CD4-positive, alpha-beta T cell treated with Interleukin-4 for 1 hour (primary cell): ENCODE measurements at regions not wholly inside any gene's neighbourhood (a gene's known extent, or its start where the extent isn't known, plus 50 kb on each side); places are given as distances from the start of the nearest gene placed in this dataset.

ENCODE experiments used
- DNase-seq, 2 donors: peaks; one replicate each; pipeline ENCODE4 v3.0.0-alpha.2; 2020 to 2022

DNA sequence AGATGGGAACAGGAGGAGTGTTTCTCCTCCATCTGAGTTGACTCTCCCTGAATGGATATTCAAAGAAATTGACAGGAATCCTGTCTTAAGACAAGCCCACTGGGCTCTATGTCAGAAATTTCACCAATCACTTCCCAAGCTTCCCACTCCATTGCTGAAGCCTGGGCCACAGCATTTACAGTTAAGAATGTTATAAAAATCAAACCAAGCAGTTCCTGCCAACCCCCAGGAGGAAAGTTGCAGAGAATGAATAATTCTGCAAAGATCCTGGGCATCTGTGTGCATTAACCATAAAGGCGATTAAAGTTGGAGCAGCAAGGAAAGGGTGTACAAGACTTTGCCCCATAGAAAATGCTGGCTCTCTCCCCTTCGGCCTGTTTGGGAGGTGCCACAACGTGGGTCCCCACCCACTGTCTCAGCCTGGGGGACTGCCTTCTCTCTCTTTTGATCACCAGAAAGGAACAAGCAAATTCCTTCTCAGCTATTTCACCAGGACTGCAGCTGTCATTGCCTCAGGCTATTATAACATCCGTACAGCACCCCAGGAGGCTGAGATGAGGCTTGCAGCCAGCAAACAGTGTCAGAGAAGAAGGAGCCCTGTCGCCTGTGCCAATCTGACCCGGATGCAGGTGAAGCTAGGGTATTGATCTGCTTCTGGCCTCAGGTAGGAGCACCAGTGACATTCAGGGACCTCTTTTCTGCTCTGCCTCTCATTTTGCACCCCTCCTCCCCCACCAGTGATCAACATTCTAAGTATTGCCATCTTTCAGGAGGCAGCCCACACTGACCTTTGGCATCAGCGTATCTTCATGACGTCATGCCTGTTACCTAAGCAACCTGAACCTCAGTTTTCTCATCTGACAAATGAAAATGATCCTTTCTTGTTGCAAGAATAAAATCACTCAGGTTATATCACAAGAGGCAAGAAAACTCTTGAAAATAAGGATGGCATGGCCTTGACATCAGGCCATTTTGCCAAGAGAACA is 219.0 kb downstream of the SH3BP4 start:
- DNase-seq = no peak

DNA sequence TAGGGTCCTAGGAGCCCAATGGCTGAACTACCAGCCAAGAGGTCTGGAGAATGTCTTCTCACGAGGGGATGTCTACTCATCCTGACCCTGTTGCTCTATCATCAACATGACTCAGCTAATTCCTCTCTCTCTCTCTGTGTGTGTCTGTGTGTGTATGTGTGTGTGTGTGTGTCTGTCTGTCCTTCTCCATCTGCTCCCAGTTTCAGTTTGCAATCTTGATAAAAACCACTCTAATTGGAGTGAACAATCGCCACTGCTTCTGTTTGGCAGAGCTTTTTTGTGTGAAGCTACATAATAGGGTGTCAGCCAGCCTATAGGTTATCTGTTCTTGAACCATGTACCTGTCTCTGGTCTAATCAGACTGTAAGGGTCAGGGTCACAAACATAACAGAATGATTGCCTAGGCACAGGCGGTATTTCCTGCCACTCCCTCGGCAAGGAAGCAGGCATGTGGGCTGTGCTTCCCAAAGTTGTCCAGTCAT is 219.8 kb downstream of the SH3BP4 start:
- no peak for DNase-seq

DNA sequence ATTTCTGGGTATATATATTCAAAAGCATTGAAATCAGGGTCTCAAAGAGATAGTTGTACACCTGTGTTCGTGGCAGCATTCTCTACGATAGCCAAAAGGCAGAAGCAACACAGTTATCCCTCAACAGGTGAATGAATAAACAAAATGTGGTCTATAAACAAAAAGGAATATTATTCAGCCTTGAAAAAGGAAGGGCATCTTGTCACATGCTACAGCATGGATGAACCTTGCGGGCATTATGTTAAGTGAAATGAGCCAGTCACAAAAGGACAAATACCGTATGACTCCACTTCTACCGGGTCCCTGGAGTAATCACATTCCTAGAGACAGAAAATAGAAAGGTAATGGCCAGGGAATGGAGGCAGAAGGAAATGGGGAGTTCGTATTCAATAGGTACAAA is 228.8 kb downstream of the SH3BP4 start:
- no peak for DNase-seq

DNA sequence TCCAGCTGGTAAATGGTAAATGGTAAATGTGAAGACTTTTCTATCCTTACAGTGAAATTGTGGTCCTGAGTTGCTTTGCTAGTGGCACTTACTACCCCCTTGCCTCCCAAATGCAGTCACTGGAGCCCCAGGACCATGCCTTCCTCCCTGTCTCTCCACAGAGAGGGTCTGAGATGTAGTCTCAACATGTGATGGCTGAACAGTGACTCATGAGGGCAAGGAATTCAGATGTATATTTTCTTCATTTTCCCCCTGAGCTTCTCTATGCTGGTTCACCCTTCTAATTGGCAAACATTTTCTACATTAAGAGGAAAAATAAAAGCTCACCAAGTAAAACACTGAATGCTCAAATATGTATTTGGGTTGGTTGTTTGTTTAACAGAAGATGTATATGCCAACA is 232.0 kb downstream of the SH3BP4 start:
- no peak for DNase-seq

DNA sequence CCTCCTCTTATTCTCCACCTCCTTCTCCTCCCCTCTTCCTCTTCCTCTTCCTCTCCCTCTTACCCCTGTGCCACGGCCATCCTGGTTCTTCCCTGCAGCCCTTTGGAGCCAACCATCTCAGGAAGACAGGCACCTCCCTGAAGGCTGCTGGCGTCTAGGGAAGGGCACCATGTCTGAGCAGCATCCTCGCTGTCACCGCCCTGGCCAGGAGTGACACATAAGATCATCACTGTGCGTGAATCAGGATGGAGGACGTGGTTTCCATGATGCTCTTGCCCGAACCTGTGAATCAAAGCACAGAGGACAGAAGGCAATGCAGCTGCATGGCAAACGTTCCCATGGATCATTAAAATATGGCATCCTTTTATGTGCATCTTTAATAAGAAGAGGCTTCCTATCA is 236.0 kb downstream of the SH3BP4 start:
- DNase-seq = no peak

DNA sequence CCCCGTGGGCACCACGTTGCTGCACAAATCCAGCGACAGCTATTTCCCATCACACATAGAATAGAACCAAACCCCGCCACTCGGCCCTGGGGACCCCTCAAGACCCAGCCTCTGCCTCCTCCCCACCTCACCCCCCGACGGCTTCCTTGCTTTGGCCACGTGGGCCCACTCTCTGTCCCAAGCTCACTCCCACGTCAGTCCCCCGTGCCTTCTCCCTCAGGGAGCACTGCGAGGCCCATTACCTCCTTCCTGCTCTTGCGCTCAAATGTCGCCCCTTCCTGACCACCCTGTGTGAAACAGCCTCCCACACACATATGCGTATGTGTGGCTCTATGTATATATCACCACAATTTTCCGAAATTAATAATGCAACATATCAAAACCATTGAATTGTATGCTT is 239.7 kb downstream of the SH3BP4 start:
- DNase-seq = no peak

DNA sequence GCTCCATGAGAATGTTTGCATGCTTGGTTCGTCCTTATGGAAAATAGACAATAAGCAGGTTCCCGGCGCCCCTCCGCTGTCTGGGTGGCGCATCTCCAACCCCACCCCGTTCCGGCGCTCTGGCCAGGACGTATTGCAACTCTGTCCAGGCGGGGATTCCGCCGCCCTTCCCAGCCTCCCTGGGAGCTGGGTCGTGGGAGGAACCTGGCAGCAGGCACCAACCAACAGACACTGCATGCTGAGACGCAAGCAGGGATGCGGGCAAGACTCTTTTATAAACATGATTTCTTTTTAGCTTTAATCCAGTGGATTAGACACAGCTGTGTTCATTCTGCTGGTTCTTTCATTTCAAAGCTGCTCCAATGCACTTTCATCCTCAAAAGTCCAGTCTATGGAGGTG is 240.2 kb downstream of the SH3BP4 start:
- DNase-seq = no peak

DNA sequence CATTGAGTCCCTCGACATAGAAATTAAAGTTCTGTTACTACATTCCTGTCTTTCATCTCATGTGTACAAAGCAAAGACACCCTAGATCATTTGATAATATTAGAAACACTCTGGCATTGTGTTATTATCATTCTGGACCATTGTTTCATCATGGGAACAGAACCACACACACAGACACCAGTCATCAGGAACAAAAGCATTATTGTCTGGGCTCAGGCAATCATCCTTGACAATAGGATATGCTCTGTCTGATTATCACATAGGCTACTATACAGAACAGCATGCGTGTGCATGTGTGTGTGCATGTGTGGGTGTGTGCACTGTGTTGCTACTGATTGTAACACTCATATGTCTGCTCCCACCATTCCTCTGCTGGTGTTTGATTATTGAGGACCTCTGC is 242.5 kb downstream of the SH3BP4 start:
- no peak for DNase-seq

DNA sequence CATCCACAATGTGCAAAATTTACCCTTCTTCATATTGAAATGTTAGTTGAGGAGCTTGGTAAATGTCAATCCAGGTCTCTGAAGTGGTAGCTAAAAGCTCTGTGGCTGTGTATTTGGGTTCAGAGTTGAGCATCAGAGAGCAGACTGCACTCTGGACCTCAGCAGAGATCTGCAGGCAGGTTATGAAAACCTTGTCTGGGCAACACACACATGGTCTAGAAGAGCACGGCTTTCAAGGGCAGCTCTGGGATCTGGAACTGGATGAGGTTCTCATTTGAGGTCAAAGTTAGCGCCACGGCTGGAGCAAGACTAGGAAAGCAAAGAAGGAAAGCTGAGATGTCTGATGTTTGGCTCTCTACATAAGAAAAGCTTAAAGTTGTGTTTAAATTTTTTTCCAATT is 243.0 kb downstream of the SH3BP4 start:
- no peak for DNase-seq

DNA sequence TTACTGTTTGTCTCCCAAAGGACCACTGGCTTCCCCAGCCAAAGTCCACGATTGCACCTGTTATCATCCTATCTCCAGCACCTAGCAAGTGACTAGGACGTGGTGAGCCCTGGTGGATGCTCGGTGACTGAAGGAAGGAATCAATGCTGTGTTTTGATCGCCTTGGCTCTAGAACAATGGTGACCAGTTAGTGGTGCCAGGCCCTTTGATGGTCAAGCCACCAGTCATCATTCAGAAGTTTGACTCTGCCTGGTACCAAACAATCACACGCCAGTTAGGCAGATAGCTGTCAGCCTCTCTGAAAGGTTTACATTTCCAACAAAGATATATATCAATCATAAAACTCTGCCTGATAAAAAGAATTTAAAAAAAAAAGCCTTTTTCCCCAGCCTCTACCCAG is 244.1 kb downstream of the SH3BP4 start:
- DNase-seq = no peak

DNA sequence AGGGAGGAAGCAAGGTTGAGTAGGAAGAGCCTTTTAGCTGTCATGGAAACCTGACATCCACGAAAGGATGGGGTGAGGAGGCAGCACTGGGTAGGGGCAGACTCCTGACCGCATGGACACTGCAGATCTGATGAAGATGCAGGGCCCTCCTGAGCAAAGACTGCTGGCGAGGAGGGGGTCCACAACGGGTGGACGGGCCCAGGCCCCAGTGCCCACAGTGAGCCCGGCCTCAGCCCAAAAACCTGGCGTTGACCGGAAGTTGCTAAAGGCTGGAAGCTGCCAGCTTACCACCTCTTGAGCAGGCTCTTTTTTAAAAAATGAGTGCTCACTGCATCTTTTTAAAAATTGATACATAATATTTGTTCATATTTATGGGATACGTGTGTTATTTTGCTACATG is 247.3 kb downstream of the SH3BP4 start:
- no peak for DNase-seq

DNA sequence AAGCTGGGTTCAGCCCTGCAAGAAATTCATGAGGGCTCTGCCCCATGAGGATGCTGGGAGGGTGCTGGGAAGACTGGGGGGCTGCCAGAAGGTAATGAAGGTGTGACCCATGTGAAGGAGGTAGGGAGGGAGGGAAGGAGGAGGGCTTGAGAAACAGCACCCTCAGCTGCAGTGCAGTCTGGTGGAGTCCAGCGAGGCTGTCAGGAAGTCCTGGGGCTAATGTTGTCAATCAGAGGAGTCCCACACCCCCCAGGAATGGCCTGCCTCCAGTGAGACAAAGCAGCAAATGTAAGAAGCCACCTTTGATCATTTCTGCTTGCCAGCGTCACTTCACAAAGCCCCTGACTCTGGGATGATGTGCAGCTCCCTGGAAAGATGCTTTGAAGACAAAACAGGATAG is 248.4 kb downstream of the SH3BP4 start:
- no peak for DNase-seq

DNA sequence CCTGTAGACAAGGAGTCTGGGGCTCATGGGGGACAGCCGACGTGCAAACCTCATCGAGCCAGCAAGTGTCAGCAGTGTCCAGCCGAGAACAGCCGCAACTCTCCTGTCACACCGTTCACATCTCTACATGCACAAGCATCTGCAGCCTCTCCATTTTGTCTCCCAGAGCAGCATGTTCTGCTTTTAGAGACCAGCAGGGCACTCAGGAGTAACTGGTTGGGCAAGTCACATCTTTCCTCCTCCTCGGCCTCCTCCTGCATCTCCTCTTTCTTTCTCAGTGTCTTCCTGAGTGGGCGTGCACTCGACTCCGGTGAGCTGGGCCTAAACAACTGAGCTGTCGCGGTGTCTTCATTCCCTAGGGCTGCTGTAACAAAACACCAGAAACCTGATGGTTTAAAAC is 249.9 kb downstream of the SH3BP4 start:
- DNase-seq = no peak

DNA sequence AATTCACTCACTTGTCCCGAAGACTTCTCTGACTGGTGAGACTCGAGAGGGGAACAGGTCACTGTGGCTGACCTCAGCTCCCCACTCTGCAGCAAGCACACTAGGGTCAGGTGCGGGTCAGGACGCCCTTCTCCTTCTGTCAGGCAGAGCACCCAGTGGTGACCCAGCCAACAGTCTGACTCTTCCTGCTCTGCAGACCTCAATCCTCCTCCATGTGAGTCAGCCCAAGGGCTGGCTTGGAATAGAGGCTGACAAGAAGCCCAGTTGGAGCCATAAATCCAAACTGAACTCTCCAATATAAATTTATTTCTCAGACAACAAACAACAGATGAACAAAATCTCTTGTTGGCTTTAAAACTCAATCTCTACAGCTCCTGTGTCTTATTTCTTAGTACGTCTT is 253.1 kb downstream of the SH3BP4 start:
- no peak for DNase-seq

DNA sequence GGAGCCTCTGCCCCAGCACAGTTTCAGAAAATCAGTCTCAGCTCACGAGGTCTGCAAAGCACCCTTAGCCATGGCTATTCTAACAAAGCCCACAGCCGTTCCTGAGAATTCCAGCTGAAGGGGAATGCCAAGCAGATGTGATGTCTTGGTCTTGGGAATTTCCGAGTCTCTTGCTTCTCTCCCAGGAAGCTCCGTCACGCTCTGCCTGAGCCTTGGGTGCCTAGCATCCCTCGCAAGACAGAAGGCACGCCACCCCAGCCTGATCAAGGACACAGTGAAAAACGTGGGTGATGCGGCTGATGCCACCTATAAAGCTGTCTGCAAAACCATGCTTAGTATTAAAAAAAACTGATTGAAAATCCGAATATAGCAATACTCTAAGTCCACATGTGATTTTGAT is 254.6 kb downstream of the SH3BP4 start:
- DNase-seq = no peak

DNA sequence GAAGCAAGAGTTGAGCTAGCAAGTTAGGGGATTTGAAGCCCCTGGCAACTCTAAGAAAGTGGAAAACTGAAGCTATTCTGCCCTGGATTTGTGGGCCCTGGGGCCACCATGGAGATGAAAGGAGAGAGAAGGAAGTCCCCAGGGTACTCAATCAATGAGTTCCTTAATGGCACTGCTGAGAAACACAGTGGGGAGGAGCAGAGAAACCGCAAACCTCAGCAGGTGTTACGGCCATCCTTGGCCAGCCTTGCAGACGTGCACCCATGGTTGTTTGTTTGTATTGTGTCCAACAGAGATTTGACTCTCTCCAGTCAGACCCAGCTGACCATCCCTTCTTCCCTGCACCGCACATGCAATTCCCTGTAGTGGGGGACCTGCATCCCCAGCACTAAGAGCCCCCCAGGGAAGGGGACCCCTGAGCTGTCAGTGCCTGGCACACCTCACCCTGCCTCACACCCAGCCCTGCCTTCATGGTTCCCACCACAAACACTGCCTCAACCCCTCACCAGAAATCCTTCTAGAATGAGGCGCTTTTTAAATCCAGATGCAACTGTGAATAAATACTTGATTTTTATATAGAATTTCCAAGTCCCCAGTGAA is 255.3 kb downstream of the SH3BP4 start:
- DNase-seq = no peak

DNA sequence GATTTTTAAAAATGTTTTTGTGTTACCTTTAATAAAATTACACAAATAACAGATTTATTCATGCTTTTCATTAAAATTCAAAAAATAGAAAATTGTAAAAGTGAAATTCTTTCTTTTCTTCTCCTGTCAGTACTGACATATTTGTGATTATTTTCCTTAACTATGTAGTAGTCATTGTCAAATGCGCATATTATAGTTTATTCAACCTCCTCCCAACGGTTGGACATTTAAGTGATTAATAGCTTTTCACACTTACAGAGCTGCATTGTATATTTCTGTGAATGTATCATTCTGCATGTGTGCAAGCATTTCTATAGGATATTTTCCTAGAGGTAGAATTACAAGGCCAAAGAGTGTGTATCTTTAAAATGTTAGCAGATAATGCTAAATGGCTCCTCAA is 259.2 kb downstream of the SH3BP4 start:
- DNase-seq = no peak

DNA sequence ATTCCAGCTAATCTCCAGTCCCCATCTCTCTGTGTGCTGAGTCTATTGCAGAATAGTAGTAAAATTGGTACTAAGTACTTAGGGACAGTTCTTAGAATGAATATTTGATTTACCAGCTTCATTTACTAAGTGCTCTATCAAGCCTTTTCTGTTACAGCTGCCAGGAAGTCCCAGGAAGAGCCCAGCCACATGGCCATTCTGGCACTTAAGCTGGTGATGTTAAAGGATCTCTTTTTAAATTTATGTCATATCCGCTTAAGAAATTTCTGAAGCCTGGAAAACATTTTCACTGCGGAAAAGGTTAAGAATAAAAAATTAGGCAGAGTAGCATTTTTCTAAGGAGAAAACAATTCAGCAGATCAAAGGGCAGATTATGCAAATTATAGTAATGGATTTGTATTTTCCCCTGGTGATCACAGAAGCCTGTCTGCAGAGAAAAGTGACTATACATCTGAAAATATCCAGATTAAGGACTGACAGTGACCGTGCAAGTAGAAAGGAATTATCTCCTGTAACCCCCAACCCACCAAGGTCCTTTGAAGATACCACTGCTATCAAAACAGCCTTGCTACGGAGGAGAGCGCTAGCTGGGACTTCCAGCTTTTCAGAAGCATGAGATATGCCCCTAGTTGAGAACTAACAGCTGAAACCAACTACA is 260.8 kb downstream of the SH3BP4 start:
- no peak for DNase-seq

DNA sequence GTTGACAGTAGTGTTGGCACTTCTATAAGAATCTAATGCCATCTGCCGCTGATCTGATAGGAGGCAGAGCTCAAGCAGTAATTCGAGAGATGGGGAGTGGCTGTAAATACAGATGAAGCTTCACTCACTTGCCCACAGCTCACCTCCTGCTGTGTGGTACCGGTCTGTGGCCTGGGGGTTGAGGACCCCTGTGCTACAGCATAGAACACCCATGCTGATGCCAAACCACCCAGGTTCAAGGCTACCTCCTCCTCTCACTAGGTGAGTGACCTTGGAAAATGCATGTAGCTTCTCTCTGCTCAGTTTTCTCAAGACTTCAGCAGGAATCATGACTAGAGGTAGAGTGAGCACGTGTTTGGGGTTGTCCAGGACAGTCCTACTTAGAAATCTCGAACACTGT is 263.4 kb downstream of the SH3BP4 start:
- DNase-seq = no peak

DNA sequence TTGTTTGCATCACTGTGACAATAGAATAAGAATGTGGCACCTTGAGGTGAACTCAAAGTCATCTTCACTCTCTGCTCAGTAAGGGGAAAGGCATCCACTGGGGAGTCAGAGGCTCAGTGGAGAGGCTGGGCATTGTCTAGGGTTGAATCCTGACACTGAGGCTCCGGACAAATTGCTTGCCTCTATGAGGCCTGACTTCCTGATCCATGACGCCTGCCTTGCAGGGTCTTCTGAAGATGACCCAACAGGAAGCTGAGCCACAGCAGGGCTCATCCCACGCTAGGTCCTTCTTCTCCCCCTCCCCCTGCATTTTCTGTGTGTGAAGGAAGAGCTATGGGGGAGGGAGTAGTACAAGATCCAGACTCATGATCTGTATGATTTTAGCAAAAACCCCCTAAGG is 265.1 kb downstream of the SH3BP4 start:
- DNase-seq = no peak

DNA sequence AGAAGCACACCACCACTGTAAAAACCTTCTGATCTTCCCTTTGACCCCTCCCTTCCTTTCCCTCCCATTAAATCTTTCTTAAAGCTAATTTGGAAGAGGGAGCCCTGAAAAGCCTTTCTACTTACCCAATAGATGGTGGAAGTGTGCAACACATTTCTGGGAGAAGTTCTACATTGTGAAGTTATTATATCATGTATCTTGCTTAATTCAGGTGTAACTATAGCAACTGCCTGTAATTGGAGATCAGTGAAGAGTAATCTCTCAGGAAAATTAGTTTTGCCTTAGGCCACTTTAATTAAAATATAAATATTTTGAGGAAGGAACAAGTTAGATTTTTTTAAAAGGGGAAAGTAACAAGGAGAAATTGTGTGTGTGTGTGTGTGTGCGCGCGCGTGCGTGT is 266.0 kb downstream of the SH3BP4 start:
- DNase-seq = no peak

DNA sequence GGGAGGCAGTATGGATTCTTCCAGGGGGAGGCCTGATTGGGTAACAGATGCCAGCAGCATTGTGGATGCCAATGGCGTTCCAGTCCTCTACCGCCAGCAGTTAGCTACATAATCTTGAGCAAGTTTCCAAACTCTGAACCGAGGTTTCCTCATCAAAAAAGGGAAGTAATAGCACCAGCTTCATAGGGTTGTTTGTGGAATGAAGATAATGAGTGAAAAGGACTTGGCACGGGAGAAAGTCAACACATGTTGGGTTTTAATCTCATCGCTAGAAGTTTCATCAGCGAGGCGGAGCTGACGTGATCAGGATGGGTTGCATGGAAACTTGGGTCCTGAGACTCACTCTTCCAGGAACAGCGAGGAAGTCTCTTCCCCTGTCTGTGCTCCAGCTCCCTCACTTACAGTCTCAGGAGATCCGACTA is 266.7 kb downstream of the SH3BP4 start:
- no peak for DNase-seq

DNA sequence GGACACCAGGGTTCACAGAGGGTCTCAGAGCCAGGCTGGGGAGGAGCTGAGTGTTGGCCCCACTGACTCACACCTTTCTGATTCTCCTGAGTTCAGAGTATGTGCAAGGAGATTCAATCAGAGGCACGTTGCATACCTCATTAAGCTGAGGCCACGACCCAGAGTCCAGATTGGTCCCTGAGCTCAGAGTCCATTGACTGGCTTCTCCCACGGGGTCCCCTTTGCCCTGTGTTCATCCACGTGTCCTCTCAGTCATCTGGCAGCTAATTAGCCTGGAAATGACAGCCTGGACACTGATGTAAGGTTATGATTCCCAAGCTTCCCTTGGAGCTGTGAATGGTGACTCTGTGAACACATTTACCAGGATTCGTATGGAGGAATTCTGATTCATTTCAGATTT is 267.2 kb downstream of the SH3BP4 start:
- no peak for DNase-seq

DNA sequence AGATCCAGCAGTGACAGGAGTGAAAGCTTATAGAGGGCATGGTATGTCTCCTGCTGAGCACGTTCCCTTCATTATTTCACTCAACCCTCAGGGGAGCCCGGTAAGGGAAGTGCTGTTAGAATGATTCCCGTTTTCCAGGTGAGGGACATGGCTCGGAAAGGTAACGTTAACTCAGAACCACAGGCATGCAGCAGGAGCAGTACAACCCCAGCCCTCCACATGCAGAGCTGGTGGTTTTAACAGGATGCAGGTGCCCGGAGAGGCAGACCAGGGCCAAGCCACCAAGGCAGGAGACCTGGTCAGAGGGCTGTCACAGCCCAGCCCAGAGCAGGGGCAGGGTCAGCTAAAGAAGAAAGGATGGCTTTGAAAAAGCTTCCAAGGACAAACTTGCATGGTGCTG is 268.5 kb downstream of the SH3BP4 start:
- DNase-seq = no peak
